Hepatocyte (in vitro differentiated cells): ENCODE measurements at regions not wholly inside any gene's neighbourhood (a gene's known extent, or its start where the extent isn't known, plus 50 kb on each side); places are given as distances from the start of the nearest gene placed in this dataset.

Experiments used
- DNase-seq: peaks from one replicate; pipeline ENCODE4 v3.0.0-alpha.2; 2016; ENCODE audit warnings: low spot score
- H2AFZ ChIP-seq: fragments of 200-600 bp; sonication (generic); 2 replicates; pipeline ENCODE4 v1.6.0; 2016; ENCODE audit warnings: antibody characterized with exemption, mild to moderate bottlenecking
- H3K27ac ChIP-seq: fragments of 200-600 bp; sonication (generic); 2 replicates; pipeline ENCODE4 v1.5.1; 2016; ENCODE audit warnings: mild to moderate bottlenecking
- H3K27me3 ChIP-seq: fragments of 200-600 bp; sonication (generic); 2 replicates; pipeline ENCODE4 v1.6.1; 2016
- H3K36me3 ChIP-seq: fragments of 200-600 bp; sonication (generic); replicated peaks from 2 replicates; pipeline ENCODE4 v1.5.1; 2016; ENCODE audit warnings: low read depth; ENCODE audit not compliant: insufficient read depth
- H3K4me1 ChIP-seq: fragments of 200-600 bp; sonication (generic); 2 replicates; pipeline ENCODE4 v1.5.1; 2016; ENCODE audit warnings: mild to moderate bottlenecking, moderate library complexity; ENCODE audit not compliant: insufficient read depth
- H3K4me2 ChIP-seq: fragments of 200-600 bp; sonication (generic); 2 replicates; pipeline ENCODE4 v1.6.0; 2016
- H3K4me3 ChIP-seq: fragments of 200-600 bp; sonication (generic); 2 replicates; pipeline ENCODE4 v1.5.1; 2016; ENCODE audit warnings: mild to moderate bottlenecking
- H3K79me2 ChIP-seq: fragments of 200-600 bp; sonication (generic); 2 replicates; pipeline ENCODE4 v1.6.0; 2017; ENCODE audit warnings: mild to moderate bottlenecking
- H3K9me2 ChIP-seq: fragments of 200-600 bp; sonication (generic); replicated peaks from 2 replicates; pipeline ENCODE4 v1.6.0; 2017; ENCODE audit warnings: mild to moderate bottlenecking; ENCODE audit not compliant: insufficient read depth
- H3K9me3 ChIP-seq: fragments of 200-600 bp; sonication (generic); 2 replicates; pipeline ENCODE4 v1.5.1; 2016; ENCODE audit warnings: low read depth, mild to moderate bottlenecking
- H4K20me1 ChIP-seq: fragments of 200-600 bp; sonication (generic); 2 replicates; pipeline ENCODE4 v1.6.0; 2016; ENCODE audit warnings: mild to moderate bottlenecking; ENCODE audit not compliant: insufficient read depth, poor library complexity, severe bottlenecking
- EZH2 ChIP-seq: fragments of 200-600 bp; sonication (generic); IDR thresholded peaks from 2 replicates; pipeline ENCODE4 v1.6.1; 2016; ENCODE audit warnings: antibody characterized with exemption, mild to moderate bottlenecking, borderline replicate concordance
- EZH2phosphoT487 ChIP-seq: fragments of 200-600 bp; sonication (generic); IDR thresholded peaks from one replicate; pipeline ENCODE4 v1.6.1; 2018; ENCODE audit warnings: antibody characterized with exemption, mild to moderate bottlenecking, low read depth, moderate library complexity; ENCODE audit not compliant: unreplicated experiment, severe bottlenecking
- WGBS: methylation state at CpG from one replicate; pipeline ENCODE4 v1.1.6; 2016; ENCODE audit warnings: low lambda C conversion rate; ENCODE audit errors: missing lambda C conversion rate; 5-methylcytosine and 5-hydroxymethylcytosine counted together
- TF ChIP-seq, protein P1 (sequence below): fragments of 200-600 bp; sonication (generic); IDR thresholded peaks from 2 replicates; pipeline ENCODE4 v1.5.1; 2016; ENCODE audit warnings: antibody characterized with exemption, mild to moderate bottlenecking; ENCODE audit not compliant: poor library complexity

DNA sequence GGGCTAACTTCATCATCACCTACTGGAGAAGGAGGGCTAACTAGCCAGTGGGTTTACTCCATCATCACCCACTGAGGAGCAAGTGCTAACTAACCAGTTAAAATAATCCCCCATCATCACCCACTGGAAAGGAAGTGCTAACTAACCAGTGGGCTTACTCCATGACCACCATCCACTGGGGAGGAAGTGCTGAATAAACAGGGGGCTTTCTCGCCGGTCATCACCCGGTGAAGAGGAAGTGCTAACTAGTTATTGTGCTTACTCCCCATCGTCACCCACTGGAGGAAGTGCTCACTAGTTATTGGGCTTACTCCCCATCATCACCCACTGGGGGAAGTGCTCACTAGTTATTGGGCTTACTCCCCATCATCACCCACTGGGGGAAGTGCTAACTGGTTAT lies 124.4 kb upstream of the SALL3 start:
- Histone ChIP-seq H3K4me1 (no peaks in the 10 kb centered on the region), H3K9me3 (no peaks in the 10 kb centered on the region), H3K27ac (no peak overlapping the region), H3K4me2 (no peak overlapping the region), H4K20me1 (no peaks in the 10 kb centered on the region), H3K27me3 (no peaks in the 10 kb centered on the region), H3K79me2 (no peaks in the 10 kb centered on the region), H3K9me2 (no peaks in the 10 kb centered on the region), H2AFZ (no peak overlapping the region), H3K4me3 (no peak overlapping the region), H3K36me3 (no peaks in the 10 kb centered on the region)
- 75% methylated on average over 4 of the region's 4 CpGs for WGBS
- TF ChIP-seq, protein P1, sequence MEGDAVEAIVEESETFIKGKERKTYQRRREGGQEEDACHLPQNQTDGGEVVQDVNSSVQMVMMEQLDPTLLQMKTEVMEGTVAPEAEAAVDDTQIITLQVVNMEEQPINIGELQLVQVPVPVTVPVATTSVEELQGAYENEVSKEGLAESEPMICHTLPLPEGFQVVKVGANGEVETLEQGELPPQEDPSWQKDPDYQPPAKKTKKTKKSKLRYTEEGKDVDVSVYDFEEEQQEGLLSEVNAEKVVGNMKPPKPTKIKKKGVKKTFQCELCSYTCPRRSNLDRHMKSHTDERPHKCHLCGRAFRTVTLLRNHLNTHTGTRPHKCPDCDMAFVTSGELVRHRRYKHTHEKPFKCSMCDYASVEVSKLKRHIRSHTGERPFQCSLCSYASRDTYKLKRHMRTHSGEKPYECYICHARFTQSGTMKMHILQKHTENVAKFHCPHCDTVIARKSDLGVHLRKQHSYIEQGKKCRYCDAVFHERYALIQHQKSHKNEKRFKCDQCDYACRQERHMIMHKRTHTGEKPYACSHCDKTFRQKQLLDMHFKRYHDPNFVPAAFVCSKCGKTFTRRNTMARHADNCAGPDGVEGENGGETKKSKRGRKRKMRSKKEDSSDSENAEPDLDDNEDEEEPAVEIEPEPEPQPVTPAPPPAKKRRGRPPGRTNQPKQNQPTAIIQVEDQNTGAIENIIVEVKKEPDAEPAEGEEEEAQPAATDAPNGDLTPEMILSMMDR: no peak
- TF ChIP-seq EZH2 (no peak), EZH2phosphoT487 (no peak)
- no peak for DNase-seq

DNA sequence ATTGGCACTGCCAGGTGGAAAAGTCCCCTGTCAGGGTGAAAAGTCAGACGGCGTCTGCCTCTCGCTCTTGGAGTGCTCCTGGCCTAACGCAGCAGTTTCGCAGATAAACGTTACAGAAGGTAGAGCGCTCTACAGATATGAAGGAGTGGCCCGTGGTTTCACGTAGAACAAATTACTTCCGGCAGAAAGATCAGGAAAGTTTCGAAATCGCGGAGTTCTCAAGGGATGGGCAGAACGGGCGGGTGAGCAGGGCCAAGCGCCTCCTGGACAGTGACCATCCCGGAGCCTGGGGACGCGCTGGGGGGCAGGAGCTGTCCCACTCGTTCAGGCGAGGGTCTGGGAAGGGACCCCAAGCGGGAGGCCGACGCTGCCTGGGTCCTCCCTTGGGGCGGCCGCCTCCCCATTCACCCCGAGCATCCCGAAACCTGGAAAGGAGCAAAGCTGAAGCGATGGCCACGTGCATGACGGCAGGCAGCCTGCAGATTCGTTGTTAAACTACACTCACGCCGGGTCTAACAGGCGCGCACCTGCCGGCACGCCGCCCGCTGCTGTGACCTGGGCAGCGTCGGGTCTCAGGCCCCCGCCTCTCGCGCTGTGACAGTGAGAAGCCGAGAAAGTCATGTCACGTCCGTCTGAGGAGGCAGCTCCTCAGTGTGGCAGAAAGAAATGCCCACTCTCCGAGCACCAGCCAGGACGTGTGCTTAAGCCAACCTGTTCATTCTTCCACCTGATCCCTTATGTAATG lies 122.9 kb upstream of the SALL3 start:
- Histone ChIP-seq H3K9me2 (no peaks in the 10 kb centered on the region), H3K9me3 (no peaks in the 10 kb centered on the region), H3K4me1 (no peaks in the 10 kb centered on the region), H3K4me3 (no peak overlapping the region), H2AFZ (no peak overlapping the region), H4K20me1 (no peaks in the 10 kb centered on the region), H3K27ac (no peak overlapping the region), H3K4me2 (no peak overlapping the region), H3K36me3 (no peaks in the 10 kb centered on the region), H3K79me2 (no peaks in the 10 kb centered on the region), H3K27me3 (no peaks in the 10 kb centered on the region)
- TF ChIP-seq, protein P1: no peak
- TF ChIP-seq EZH2: no peak
- TF ChIP-seq EZH2phosphoT487: no peak
- no peak for DNase-seq
- WGBS: 94% methylated on average over 49 of the region's 50 CpGs

DNA sequence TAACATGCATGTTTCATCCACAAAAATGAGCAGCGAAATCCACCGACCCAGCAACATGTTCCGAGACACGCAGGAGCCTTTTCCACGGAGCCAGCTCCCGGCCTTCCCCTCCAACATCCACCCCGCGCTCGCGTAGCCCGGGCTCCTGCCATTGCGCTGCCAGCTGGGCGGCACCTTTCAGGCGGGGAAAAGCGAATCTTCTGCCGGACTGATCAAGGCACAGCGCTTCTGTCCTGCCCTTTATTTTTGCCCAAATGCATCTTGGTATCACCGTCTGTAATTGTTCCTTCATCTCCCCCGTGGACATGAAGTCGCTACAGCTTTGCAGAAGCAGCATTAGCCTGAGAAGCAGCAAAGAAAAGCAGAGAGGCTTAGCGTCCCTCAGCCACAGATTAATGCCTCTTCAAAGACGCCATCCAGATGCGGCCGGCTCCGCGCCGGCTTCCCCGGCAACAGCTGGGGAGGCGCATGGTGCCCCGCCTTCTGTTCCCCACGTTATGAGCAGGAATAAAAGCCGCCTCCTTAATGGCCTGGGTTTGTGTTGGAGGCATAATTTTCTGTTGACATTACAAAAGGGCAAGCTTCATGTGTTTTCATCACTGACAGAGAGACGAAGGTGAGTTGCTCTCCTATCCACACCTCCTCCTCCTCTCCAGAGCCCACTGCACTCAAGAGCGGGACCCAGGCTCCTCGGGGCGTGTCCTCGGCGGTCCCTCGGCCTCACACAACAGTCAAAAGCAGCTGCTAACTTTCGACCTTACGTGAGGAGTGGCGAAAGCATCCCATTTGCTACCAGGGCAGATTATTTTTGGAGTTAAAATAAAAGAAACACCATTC lies 122.1 kb upstream of the SALL3 start:
- H4K20me1 ChIP-seq: no peaks in the 10 kb centered on the region
- H3K9me2 ChIP-seq: no peaks in the 10 kb centered on the region
- H3K4me2 ChIP-seq: no peak overlapping the region
- H3K27me3 ChIP-seq: no peaks in the 10 kb centered on the region
- H2AFZ ChIP-seq: no peak overlapping the region
- no peak overlapping the region for H3K4me3 ChIP-seq
- H3K79me2 ChIP-seq: no peaks in the 10 kb centered on the region
- no peak overlapping the region for H3K27ac ChIP-seq
- DNase-seq: no peak
- TF ChIP-seq EZH2phosphoT487: no peak
- TF ChIP-seq, protein P1: no peak
- TF ChIP-seq EZH2: no peak
- no peaks in the 10 kb centered on the region for H3K9me3 ChIP-seq
- 79% methylated on average over 42 of the region's 42 CpGs for WGBS
- no peaks in the 10 kb centered on the region for H3K36me3 ChIP-seq
- H3K4me1 ChIP-seq: no peaks in the 10 kb centered on the region
